ENCODE measurements at regions not wholly inside any gene's neighbourhood (a gene's known extent, or its start where the extent isn't known, plus 50 kb on each side); places are given as distances from the start of the nearest gene placed in this dataset.

DNA sequence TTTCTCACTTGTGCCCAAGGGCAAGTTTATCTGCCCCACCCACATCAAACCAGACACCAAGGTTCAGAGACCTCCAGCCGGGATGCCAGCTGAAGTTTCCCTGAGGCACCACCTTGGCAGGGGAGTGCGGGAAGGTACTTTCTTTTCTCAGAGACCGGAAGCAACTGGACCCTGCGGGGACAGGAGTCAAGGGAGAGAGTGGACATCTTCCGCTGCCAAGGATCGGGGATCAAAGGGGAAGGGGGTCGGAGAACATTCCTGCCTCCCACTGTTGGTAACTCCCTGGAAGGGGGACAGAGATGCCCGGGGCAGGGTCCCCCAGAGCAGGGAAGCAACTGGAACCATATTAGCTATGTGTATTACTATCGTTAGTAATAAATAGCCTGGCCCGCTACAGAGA lies 161.8 kb downstream of the DICER1 start:
- no peak for DNase-seq (ENCODE audit: low spot score)

DNA sequence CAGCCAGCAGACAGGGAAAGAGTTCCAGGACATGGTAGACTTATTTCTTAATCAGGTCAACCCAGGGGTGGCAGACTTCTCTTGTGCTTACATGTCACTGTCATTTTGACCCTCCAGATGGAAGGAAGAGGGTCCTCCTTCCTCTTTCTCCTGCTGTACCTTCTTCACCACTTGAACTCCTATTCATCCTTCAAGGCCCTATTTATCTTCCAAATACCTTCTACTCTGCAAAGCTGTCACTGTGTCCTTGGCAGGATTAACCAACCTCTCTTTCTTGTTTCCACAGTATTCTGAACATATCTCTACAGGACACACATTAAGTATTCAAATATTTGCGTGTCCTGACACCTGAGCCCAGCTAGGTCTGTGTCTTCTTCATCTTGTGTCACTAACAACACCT lies 163.1 kb downstream of the DICER1 start:
- no peak for DNase-seq (ENCODE audit: low spot score)

GRCh38 chr14:94992046-94992445 lies 165.3 kb downstream of the DICER1 start:
- DNase-seq (ENCODE audit: low spot score), result no peak

DNA sequence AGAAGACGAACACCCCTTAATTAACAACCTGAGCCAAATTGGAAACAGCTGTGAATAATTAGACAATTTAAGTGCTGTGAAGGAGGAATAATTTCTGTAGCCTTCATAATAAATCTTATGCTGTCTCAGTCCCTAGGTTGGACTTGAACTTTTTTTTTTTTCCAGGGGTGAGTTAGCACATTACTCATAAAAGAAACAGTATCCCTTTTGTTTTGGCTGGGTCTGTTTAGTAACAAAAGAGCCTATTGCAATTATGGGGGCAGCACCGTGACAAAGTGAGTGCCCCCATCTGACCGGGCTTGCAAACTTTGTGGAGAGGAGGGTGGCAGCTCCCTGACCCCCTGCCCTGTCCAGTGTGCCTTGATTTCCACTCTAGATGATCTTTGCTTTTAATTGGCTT lies 167.4 kb downstream of the DICER1 start:
- no peak for DNase-seq (ENCODE audit: low spot score)

DNA sequence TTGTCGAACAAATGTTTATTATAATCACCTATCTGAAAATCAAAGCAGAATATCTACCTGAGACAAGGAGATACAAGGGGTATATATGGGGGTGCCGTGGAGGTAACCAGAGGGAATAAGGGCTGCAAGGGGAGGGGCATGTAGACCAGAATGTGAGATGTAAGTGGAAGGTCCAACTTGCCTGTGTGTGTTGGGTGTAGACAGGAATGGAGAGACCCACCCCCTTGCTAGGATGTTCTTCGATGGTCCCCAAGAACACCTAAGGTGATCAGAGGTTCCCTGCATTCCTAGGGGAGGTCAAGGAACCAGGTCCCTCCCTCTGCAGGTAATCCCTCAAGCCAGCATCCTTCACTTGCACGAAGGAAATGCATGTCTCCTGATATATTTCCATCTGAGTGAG lies 167.9 kb downstream of the DICER1 start:
- no peak for DNase-seq (ENCODE audit: low spot score)

- DNase-seq (ENCODE audit: low spot score), result no peak
These were observed 169.9 kb downstream of the DICER1 start for GRCh38 chr14:94987409-94987808.

- no peak for DNase-seq (ENCODE audit: low spot score)
These were observed 177.4 kb downstream of the DICER1 start for GRCh38 chr14:94979891-94980290.

GRCh38 chr14:94977016-94977415 lies 180.3 kb downstream of the DICER1 start:
- DNase-seq (ENCODE audit: low spot score), result no peak

DNA sequence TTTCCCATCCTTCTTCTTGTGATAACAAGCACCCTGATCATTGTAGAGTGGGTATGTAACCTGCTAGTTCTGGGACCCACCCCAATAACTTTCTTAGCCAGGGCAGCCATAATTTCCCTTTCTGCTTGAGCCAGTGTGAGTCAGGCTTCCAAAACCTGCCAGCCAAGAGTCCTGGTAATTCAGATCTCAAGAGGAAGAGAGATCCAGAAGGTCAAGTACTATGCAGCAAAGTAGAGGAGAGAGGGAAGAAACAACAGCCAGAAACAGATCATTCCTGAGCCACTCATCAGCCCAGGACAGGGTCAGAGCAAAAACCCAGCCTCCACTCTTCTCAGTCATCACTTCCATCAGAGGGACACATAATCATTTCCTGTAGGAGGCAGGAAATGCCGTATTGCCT lies 182.0 kb downstream of the DICER1 start:
- no peak for DNase-seq (ENCODE audit: low spot score)

- no peak for DNase-seq (ENCODE audit: low spot score)
These were observed 182.4 kb downstream of the DICER1 start for GRCh38 chr14:94974893-94975292.

- DNase-seq (ENCODE audit: low spot score), result no peak
These were observed 182.9 kb downstream of the DICER1 start for GRCh38 chr14:94974422-94974821.

DNA sequence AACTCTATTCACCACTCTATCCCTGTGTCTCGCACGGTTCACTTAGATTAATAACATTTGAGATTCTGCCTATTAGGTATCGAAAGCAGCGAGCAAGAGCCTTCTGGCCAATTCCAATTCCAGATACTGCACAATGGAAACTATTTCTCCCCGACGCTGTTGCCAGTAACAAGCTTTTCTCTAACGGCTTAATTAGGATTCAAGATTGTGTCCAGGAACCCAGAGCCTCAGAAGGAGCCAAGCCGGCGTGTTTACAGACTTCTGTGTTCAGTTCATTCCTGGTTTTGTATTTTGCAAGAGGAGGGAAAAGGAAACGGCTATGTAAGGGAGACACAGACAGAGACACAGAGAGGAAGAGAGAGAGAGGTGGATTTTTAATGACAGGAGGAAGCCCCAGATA lies 185.6 kb downstream of the DICER1 start:
- no peak for DNase-seq (ENCODE audit: low spot score)

DNA sequence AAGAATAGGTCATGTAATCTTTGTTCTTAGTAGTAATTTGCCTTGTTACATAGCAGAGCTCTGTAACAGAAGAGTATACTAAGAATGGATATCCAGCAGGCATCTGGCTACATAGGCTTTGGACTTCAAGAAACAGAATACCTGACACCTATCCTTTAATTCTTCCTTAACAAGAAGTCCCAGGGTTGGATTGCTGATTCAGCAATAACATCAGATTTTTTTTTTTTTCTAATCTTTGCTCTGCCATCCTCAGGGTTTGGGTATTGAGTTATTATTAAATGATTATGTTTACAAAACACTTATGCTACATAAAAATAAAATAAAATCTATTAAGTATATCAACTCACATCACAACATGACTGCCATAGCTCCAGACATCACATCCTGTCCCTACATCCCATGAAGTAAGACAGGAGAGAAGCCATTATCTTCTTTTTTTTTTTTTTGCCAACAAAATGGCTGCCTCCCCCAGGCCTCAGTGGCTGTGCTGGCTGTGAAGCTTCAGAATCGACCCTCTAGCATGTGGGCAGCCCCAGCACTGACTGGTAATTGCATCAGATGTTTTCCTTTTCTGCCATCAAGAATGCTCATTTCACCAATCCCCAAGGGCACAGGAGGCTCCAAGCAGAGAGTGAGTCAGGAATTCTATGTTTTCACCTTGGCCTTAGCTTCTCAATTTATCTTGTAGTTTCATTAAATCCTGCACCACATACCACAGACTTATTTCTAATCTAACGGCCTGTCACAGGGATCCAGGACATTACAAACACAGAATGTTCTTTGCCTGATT lies 186.2 kb downstream of the DICER1 start:
- DNase-seq (ENCODE audit: low spot score), result no peak

DNA sequence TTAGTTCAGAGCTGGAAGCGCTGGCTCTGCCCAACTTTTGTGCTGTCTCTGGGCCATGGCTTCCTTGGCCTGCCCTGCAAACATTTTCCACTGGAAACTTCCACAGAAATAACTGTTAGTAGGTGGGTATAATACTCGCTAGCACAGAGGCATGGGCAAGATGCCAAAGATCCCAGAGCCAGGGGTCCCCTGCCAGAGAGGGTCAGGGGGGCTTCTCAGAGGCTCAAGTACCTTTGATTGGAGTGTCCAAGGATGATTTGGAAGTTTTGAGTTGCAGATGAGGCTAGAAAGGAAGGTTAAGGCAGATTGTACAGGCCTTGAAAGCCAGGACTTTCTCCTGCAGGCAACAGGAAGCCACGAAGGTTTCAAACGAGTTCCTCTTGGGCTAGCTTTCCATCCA lies 187.6 kb downstream of the DICER1 start:
- DNase-seq (ENCODE audit: low spot score), result no peak

DNA sequence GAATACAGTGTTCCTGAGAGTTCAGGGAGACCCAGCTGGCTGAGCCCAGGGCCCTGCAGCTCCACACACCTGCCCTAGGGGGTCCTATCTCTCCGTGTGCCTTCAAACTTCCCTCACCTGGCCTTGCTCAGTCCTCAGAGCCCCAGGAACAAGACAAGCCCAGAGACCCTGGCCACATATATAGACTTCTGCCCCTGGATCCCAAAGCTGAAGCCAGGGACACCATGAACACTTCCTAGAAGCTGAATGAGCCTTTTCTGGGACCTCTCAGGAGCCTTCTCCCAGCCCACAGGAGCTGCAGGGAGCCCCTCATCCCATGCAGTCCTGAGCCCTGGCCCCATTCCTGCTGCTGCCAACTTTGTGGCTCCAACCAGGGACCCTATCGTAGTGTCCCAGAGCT lies 190.5 kb downstream of the DICER1 start:
- DNase-seq (ENCODE audit: low spot score), result no peak

GRCh38 chr14:94966344-94966743 lies 191.0 kb downstream of the DICER1 start:
- no peak for DNase-seq (ENCODE audit: low spot score)

DNA sequence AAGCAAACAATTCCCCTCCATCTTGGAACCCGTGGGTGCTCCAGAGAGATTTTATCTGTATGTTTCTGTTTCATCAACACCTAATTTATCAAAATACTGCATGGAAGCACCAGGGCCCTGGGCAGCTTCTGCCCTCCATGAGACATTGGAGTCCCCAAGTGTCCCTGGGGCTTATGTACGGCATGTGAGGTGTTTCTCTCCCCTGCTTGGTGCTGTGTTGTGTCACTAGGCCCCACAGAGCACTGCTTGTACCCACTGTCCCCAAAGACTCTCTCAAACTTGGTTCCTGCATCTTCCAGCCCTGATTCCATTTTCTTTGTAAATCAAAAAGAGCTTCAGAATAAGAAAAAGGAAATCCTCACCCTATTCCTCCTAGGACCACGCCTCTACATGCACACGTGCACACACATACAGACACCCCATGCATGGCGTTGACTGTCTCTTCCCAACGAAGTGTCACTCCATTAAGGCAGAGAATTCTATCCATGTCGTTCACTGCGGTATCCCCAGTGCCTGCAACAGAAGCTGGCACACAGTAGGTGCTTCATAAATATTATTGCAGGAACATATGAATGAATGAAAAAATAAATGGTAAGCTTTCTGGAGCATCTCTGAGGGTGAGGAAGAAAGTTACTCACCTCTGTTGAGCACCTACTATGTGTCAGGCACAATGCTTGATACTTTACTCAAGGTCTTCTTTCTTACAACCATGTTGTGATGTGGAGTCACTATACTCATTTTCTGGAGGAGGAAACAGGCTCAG lies 191.6 kb downstream of the DICER1 start:
- no peak for DNase-seq (ENCODE audit: low spot score)

DNA sequence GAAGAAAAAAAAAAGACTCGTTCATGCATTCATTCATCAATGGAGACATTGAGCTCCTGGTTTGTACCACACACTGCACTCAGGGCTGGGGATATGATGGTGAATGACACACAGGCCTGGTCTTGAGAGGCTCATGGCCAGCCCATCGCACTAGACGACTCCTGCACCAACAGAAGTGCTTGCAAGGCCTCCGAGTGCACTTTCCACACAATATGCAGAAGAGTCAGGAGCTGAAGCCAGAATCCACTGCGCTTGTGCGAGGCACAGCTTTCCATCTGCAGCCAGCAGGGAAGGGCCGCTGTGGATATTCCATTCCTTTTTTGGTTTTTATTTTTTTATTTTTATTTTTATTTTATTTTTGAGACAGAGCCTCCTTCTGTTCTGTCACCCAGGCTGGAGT lies 192.4 kb downstream of the DICER1 start:
- DNase-seq (ENCODE audit: low spot score), result no peak

- DNase-seq (ENCODE audit: low spot score), result no peak
These were observed 193.1 kb downstream of the DICER1 start for GRCh38 chr14:94964181-94964580.

- no peak for DNase-seq (ENCODE audit: low spot score)
These were observed 193.1 kb upstream of the GSC start for GRCh38 chr14:94963051-94963450.

DNA sequence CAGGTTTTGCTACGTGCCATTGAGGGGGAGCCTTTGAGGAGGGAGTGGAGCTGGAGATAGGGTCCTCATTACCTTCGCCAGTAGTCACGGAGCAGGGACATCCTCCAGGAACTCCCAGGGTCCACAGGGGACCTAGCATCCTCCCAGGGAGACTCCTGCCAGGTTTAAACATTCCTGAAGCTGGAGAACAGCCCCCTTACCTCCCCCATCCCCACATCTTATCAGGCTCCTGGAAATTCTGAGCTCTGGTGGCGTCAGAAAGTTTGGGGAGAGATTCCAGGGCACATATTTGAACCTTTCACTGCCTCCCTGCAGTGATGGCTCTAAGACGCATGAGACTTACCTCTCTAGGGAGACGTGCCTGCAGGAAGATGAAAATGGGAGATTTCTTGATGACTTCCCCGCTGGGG lies 192.3 kb upstream of the GSC start:
- DNase-seq (ENCODE audit: low spot score), result no peak

GRCh38 chr14:94961386-94962165 lies 191.7 kb upstream of the GSC start:
- no peak for DNase-seq (ENCODE audit: low spot score)

Measured in HuH-7 (cell line).